Spleen (tissue), 11 donors: ENCODE measurements at regions not wholly inside any gene's neighbourhood (a gene's known extent, or its start where the extent isn't known, plus 50 kb on each side); places are given as distances from the start of the nearest gene placed in this dataset.

Source experiments
- DNase-seq: peaks from one replicate; pipeline ENCODE4 v3.0.0-alpha.2; 2020
- H3K27ac ChIP-seq, 8 donors: fragments of 200-600 bp; sonication (generic) in 7 of 8; 1 replicate in 4 of 8; 2 replicates in 4 of 8; pipeline versions ENCODE4 v1.5.0 to v1.8.0; 2016 to 2021; ENCODE audit warnings: inconsistent platforms in 4 of 8, mild to moderate bottlenecking in 4 of 8, moderate library complexity in 1 of 8
- H3K27me3 ChIP-seq, 7 donors: fragments of 200-600 bp; sonication (generic) in 6 of 7; replicated peaks in 1 of 7; 1 replicate in 4 of 7; 2 replicates in 3 of 7; pipeline versions ENCODE4 v1.5.0 to v1.8.0; 2016 to 2021; ENCODE audit warnings: inconsistent platforms in 3 of 7, mild to moderate bottlenecking in 1 of 7
- H3K36me3 ChIP-seq, 6 donors: fragments of 200-600 bp; sonication (generic) in 5 of 6; 1 replicate in 4 of 6; 2 replicates in 2 of 6; pipeline versions ENCODE4 v1.5.0 to v1.8.0; 2016 to 2021; ENCODE audit warnings: inconsistent platforms in 2 of 6
- H3K4me1 ChIP-seq, 6 donors: fragments of 200-600 bp; sonication (generic) in 5 of 6; 1 replicate in 3 of 6; 2 replicates in 3 of 6; pipeline versions ENCODE4 v1.5.0 to v1.8.0; 2016 to 2021; ENCODE audit warnings: inconsistent platforms in 3 of 6
- H3K4me3 ChIP-seq, 8 donors: fragments of 200-600 bp; sonication (generic) in 7 of 8; 1 replicate in 4 of 8; 2 replicates in 4 of 8; pipeline versions ENCODE4 v1.5.0 to v1.8.0; 2016 to 2021; ENCODE audit warnings: inconsistent platforms in 4 of 8, mild to moderate bottlenecking in 4 of 8, moderate library complexity in 2 of 8
- H3K9me3 ChIP-seq, 8 donors: fragments of 200-600 bp; sonication (generic) in 7 of 8; 1 replicate in 4 of 8; 2 replicates in 4 of 8; pipeline versions ENCODE4 v1.5.0 to v1.8.0; 2016 to 2021; ENCODE audit warnings: inconsistent platforms in 4 of 8
- CTCF ChIP-seq, 11 experiments: fragments of 200-600 bp in 7 of 11; fragments of 450-650 bp in 4 of 11; sonication (generic) in 4 of 11; IDR thresholded peaks in 8 of 11; conservative IDR thresholded peaks in 3 of 11; 1 replicate in 7 of 11; 2 replicates in 4 of 11; pipeline versions ENCODE4 v1.4.0 to v1.8.0; 2016 to 2021; ENCODE audit warnings: antibody characterized with exemption in 11 of 11, inconsistent platforms in 4 of 11, mild to moderate bottlenecking in 1 of 11
- POLR2A ChIP-seq, 3 donors: fragments of 450-650 bp; IDR thresholded peaks; one replicate each; pipeline ENCODE4 v1.5.1; 2017; ENCODE audit warnings: antibody characterized with exemption in 3 of 3, mild to moderate bottlenecking in 1 of 3
- POLR2AphosphoS5 ChIP-seq, 3 donors: sonication (generic); formaldehyde crosslinking; IDR thresholded peaks; one replicate each; pipeline ENCODE4 v1.5.1; 2017; ENCODE audit warnings: antibody characterized with exemption in 3 of 3
- WGBS, 5 donors: extraction: QIAGEN DNeasy Blood & Tissue Kit in 3 of 5; methylation state at CpG; one replicate each; pipeline versions ENCODE4 v1.1.5 to v1.1.7; 2013 to 2018; 5-methylcytosine and 5-hydroxymethylcytosine counted together
- intact Hi-C: fragments of 100-400 bp; cut with DNase I; formaldehyde crosslinking; loops from one replicate; pipeline ENCODE4 v1.15.0; 2023; ENCODE audit warnings: low total_unique reads
- donor health status: healthy with polysubstance abuse.
- donor health status: DM: no; HTN: no; CAD: no; lungs with moderate emphysema.
- donor health status: DM: no; HTN: no; CAD: no.
- donor health status: Bipolar disorder and iron deficiency.
- donor health status: healthy.
- donor health status: DM: no; HTN: no; CAD: no.
- donor health status: DM: yes; HTN: yes; CAD: no.

GRCh38 chr20:24242763-24243162, 226.7 kb upstream of the SYNDIG1 start:
- WGBS, 5 donors, result 80 to 94% (median 82%) methylated on average over 4 of the region's 4 CpGs
- Histone ChIP-seq H3K9me3 (peaks cover 0 to 5% (median 0%) of the 10 kb centered on the region in 8 donors), H3K27me3 (peaks cover 0 to 20% (median 0%) of the 10 kb centered on the region in 7 donors), H3K27ac (no peak overlapping the region), H3K4me3 (no peak overlapping the region), H3K4me1 (no peaks in the 10 kb centered on the region), H3K36me3 (no peaks in the 10 kb centered on the region)
- TF ChIP-seq CTCF (IDR thresholded peaks at IDR 0.05 in 8 of 11, conservative IDR thresholded peaks at IDR 0.05 in 3 of 11), result no peak
- TF ChIP-seq POLR2AphosphoS5 (IDR thresholded peaks at IDR 0.05), result no peak
- no peak for TF ChIP-seq POLR2A (IDR thresholded peaks at IDR 0.05)
- intact Hi-C loops, result no loop called here
- DNase-seq, result no peak

GRCh38 chr20:24241466-24241865, 228.0 kb upstream of the SYNDIG1 start:
- no peak for DNase-seq
- intact Hi-C loops, result no loop called here
- 88 to 96% (median 91%) methylated on average over 7 of the region's 7 CpGs for WGBS, 5 donors

GRCh38 chr20:24236963-24237362, 232.5 kb upstream of the SYNDIG1 start:
- Histone ChIP-seq H3K9me3 (no peaks in the 10 kb centered on the region), H3K4me1 (no peaks in the 10 kb centered on the region), H3K27me3 (peaks cover 0 to 7% (median 0%) of the 10 kb centered on the region in 7 donors), H3K27ac (no peak overlapping the region), H3K36me3 (no peaks in the 10 kb centered on the region), H3K4me3 (no peak overlapping the region)
- DNase-seq, result no peak
- TF ChIP-seq POLR2A (IDR thresholded peaks at IDR 0.05) (no peak), POLR2AphosphoS5 (IDR thresholded peaks at IDR 0.05) (no peak), CTCF (IDR thresholded peaks at IDR 0.05 in 8 of 11, conservative IDR thresholded peaks at IDR 0.05 in 3 of 11) (no peak)
- intact Hi-C loops, result no loop called here
- WGBS, 5 donors, result 77 to 91% (median 85%) methylated on average over 3 of the region's 3 CpGs

More at GRCh38 chr20:24241466-24241865, 228.0 kb upstream of the SYNDIG1 start:
- Histone ChIP-seq H3K27ac (no peak overlapping the region), H3K9me3 (no peaks in the 10 kb centered on the region), H3K4me3 (no peak overlapping the region), H3K27me3 (peaks cover 0 to 19% (median 0%) of the 10 kb centered on the region in 7 donors), H3K4me1 (no peaks in the 10 kb centered on the region), H3K36me3 (no peaks in the 10 kb centered on the region)
- TF ChIP-seq POLR2AphosphoS5 (IDR thresholded peaks at IDR 0.05), result no peak
- TF ChIP-seq POLR2A (IDR thresholded peaks at IDR 0.05), result no peak
- no peak for TF ChIP-seq CTCF (IDR thresholded peaks at IDR 0.05 in 8 of 11, conservative IDR thresholded peaks at IDR 0.05 in 3 of 11)

DNA sequence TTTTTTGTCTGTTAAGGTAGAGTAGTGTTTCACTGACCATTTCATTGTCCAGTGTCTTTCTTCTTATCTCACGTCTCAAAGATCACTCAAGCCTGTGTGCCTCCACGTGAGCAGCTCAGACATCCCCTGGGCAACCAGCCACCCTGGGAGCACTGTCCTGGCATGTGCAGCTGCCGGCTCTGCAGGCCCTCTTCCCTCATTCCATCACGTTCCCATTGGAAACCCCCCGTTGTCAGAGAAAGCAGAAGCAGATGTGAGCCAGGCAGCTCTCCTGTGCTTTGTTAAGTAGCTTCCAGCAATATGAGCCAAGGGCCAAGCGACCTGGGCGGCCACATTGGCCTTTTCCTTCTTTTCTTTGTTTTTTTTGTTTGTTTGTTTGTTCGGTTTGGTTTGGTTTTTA, 233.2 kb upstream of the SYNDIG1 start:
- WGBS, 5 donors, result 72 to 80% (median 75%) methylated on average over 8 of the region's 8 CpGs
- Histone ChIP-seq H3K27me3 (peaks cover 0 to 4% (median 0%) of the 10 kb centered on the region in 7 donors), H3K27ac (no peak overlapping the region), H3K4me3 (no peak overlapping the region), H3K9me3 (no peaks in the 10 kb centered on the region), H3K4me1 (no peaks in the 10 kb centered on the region), H3K36me3 (no peaks in the 10 kb centered on the region)
- no peak for DNase-seq
- TF ChIP-seq POLR2AphosphoS5 (IDR thresholded peaks at IDR 0.05), result no peak
- no peak for TF ChIP-seq POLR2A (IDR thresholded peaks at IDR 0.05)
- TF ChIP-seq CTCF (IDR thresholded peaks at IDR 0.05 in 8 of 11, conservative IDR thresholded peaks at IDR 0.05 in 3 of 11), result no peak
- intact Hi-C loops, result no loop called here
